HG03060 (cell line): ENCODE measurements at regions not wholly inside any gene's neighbourhood (a gene's known extent, or its start where the extent isn't known, plus 50 kb on each side); places are given as distances from the start of the nearest gene placed in this dataset.

Experiments used
- ATAC-seq: cut with Tn5 transposase; IDR thresholded peaks from one replicate; pipeline ENCODE4 v1.9.1; 2021; ENCODE audit warnings: low read depth, moderate number of reproducible peaks; ENCODE audit not compliant: unreplicated experiment

GRCh38 chr4:22922426-22922825 is 229.7 kb downstream of the GBA3 start:
- ATAC-seq = no peak

- ATAC-seq = no peak
Observed at GRCh38 chr4:22921936-22922335, 229.2 kb downstream of the GBA3 start.

- ATAC-seq = no peak
Observed at GRCh38 chr4:22911285-22911684, 218.5 kb downstream of the GBA3 start.

GRCh38 chr4:22910200-22910599 is 217.5 kb downstream of the GBA3 start:
- ATAC-seq = no peak

GRCh38 chr4:22906045-22906444 is 213.3 kb downstream of the GBA3 start:
- no peak for ATAC-seq

GRCh38 chr4:22903913-22904312 is 211.2 kb downstream of the GBA3 start:
- ATAC-seq = no peak

GRCh38 chr4:22901631-22902030 is 208.9 kb downstream of the GBA3 start:
- no peak for ATAC-seq

GRCh38 chr4:22900876-22901275 is 208.1 kb downstream of the GBA3 start:
- ATAC-seq = no peak

- ATAC-seq = no peak
Observed at GRCh38 chr4:22897520-22898108, 204.9 kb downstream of the GBA3 start.

- no peak for ATAC-seq
Observed at GRCh38 chr4:22895482-22895881, 202.7 kb downstream of the GBA3 start.

- ATAC-seq = no peak
Observed at GRCh38 chr4:22884157-22884556, 191.4 kb downstream of the GBA3 start.

GRCh38 chr4:22881411-22881810 is 188.7 kb downstream of the GBA3 start:
- ATAC-seq = no peak

- ATAC-seq = no peak
Observed at GRCh38 chr4:22877486-22878052, 184.8 kb downstream of the GBA3 start.

GRCh38 chr4:22876270-22876669 is 183.5 kb downstream of the GBA3 start:
- ATAC-seq = no peak

GRCh38 chr4:22875587-22876257 is 183.0 kb downstream of the GBA3 start:
- ATAC-seq = no peak

GRCh38 chr4:22874334-22874912 is 181.7 kb downstream of the GBA3 start:
- ATAC-seq = no peak

- no peak for ATAC-seq
Observed at GRCh38 chr4:22873899-22874298, 181.2 kb downstream of the GBA3 start.

GRCh38 chr4:22870847-22871449 is 178.2 kb downstream of the GBA3 start:
- no peak for ATAC-seq

- ATAC-seq = no peak
Observed at GRCh38 chr4:22869235-22869634, 176.5 kb downstream of the GBA3 start.
